Mucosa of rectum (tissue), 2 donors: ENCODE measurements at regions not wholly inside any gene's neighbourhood (a gene's known extent, or its start where the extent isn't known, plus 50 kb on each side); places are given as distances from the start of the nearest gene placed in this dataset.

Experiments used
- H3K27ac ChIP-seq, 2 donors: one replicate each; pipeline ENCODE4 v1.7.0; 2013; ENCODE audit warnings: inconsistent platforms in 2 of 2, low read depth in 2 of 2, low read length in 2 of 2
- H3K27me3 ChIP-seq, 2 donors: one replicate each; pipeline ENCODE4 v1.7.0; 2013; ENCODE audit warnings: low read length in 2 of 2; ENCODE audit not compliant: control insufficient read depth in 2 of 2, insufficient read depth in 2 of 2
- H3K36me3 ChIP-seq, 2 donors: one replicate each; pipeline ENCODE4 v1.7.0; 2013; ENCODE audit warnings: low read length in 2 of 2; ENCODE audit not compliant: control insufficient read depth in 2 of 2, insufficient read depth in 2 of 2
- H3K4me1 ChIP-seq, 2 donors: one replicate each; pipeline ENCODE4 v1.7.0; 2013; ENCODE audit warnings: low read length in 2 of 2, mild to moderate bottlenecking in 1 of 2; ENCODE audit not compliant: control insufficient read depth in 2 of 2, insufficient read depth in 2 of 2
- H3K4me3 ChIP-seq, 2 donors: one replicate each; pipeline ENCODE4 v1.7.0; 2013; ENCODE audit warnings: low read length in 2 of 2
- H3K9ac ChIP-seq, 2 donors: one replicate each; pipeline ENCODE4 v1.7.0; 2013; ENCODE audit warnings: low read length in 2 of 2, low read depth in 1 of 2, mild to moderate bottlenecking in 1 of 2
- H3K9me3 ChIP-seq, 2 donors: one replicate each; pipeline ENCODE4 v1.7.0; 2013; ENCODE audit warnings: low read length in 2 of 2; ENCODE audit not compliant: control insufficient read depth in 2 of 2
- donor health status: healthy.
- donor health status: Normal muscosa, but diverticular disease.

- Histone ChIP-seq H3K4me3 (no peak overlapping the region), H3K4me1 (peaks cover 0 to 15% of the 10 kb centered on the region in 2 donors), H3K27me3 (no peaks in the 10 kb centered on the region), H3K36me3 (no peaks in the 10 kb centered on the region), H3K27ac (peak overlapping the region; percentile 48 to 81), H3K9me3 (no peaks in the 10 kb centered on the region), H3K9ac (peak overlapping the region in 1 of 2 donors; percentile 63)
These were observed 254.6 kb downstream of the SPRY2 start for GRCh38 chr13:80086304-80086721.

- Histone ChIP-seq H3K4me3 (peak overlapping the region in 1 of 2 donors; percentile 4), H3K4me1 (peaks cover 0 to 15% of the 10 kb centered on the region in 2 donors), H3K9me3 (no peaks in the 10 kb centered on the region), H3K27me3 (no peaks in the 10 kb centered on the region), H3K9ac (no peak overlapping the region), H3K27ac (peak overlapping the region; percentile 12 to 57), H3K36me3 (no peaks in the 10 kb centered on the region)
These were observed 256.9 kb downstream of the SPRY2 start for GRCh38 chr13:80083853-80084676.

- Histone ChIP-seq H3K27ac (peak overlapping the region; percentile 12 to 57), H3K4me1 (peaks cover 0 to 15% of the 10 kb centered on the region in 2 donors), H3K27me3 (no peaks in the 10 kb centered on the region), H3K9ac (no peak overlapping the region), H3K9me3 (no peaks in the 10 kb centered on the region), H3K4me3 (peak overlapping the region in 1 of 2 donors; percentile 4), H3K36me3 (no peaks in the 10 kb centered on the region)
These were observed 257.7 kb downstream of the SPRY2 start for GRCh38 chr13:80083081-80083852.

- H3K27me3 ChIP-seq: no peaks in the 10 kb centered on the region
- H3K36me3 ChIP-seq: no peaks in the 10 kb centered on the region
- H3K4me1 ChIP-seq: peaks cover 0 to 15% of the 10 kb centered on the region in 2 donors
- no peak overlapping the region for H3K27ac ChIP-seq
- no peak overlapping the region for H3K4me3 ChIP-seq
- H3K9ac ChIP-seq: no peak overlapping the region
- H3K9me3 ChIP-seq: no peaks in the 10 kb centered on the region
These were observed 258.4 kb downstream of the SPRY2 start for GRCh38 chr13:80082396-80083080.

- peaks cover 6 to 9% of the 10 kb centered on the region in 2 donors for H3K4me1 ChIP-seq
- H3K27me3 ChIP-seq: no peaks in the 10 kb centered on the region
- no peaks in the 10 kb centered on the region for H3K36me3 ChIP-seq
- no peak overlapping the region for H3K4me3 ChIP-seq
- no peak overlapping the region for H3K9ac ChIP-seq
- no peaks in the 10 kb centered on the region for H3K9me3 ChIP-seq
- H3K27ac ChIP-seq: no peak overlapping the region
These were observed 266.1 kb downstream of the SPRY2 start for GRCh38 chr13:80074811-80075210.

- Histone ChIP-seq H3K27ac (no peak overlapping the region), H3K27me3 (no peaks in the 10 kb centered on the region), H3K9me3 (no peaks in the 10 kb centered on the region), H3K9ac (no peak overlapping the region), H3K4me3 (no peak overlapping the region), H3K36me3 (no peaks in the 10 kb centered on the region), H3K4me1 (peaks cover 6 to 9% of the 10 kb centered on the region in 2 donors)
These were observed 266.7 kb downstream of the SPRY2 start for GRCh38 chr13:80074143-80074752.

GRCh38 chr13:80072231-80072630 is 268.7 kb downstream of the SPRY2 start:
- H3K9ac ChIP-seq: no peak overlapping the region
- no peak overlapping the region for H3K4me3 ChIP-seq
- H3K27me3 ChIP-seq: no peaks in the 10 kb centered on the region
- H3K4me1 ChIP-seq: peaks cover 6 to 9% of the 10 kb centered on the region in 2 donors
- no peak overlapping the region for H3K27ac ChIP-seq
- no peaks in the 10 kb centered on the region for H3K36me3 ChIP-seq
- H3K9me3 ChIP-seq: no peaks in the 10 kb centered on the region

GRCh38 chr13:80070024-80070703 is 270.8 kb downstream of the SPRY2 start:
- no peaks in the 10 kb centered on the region for H3K27me3 ChIP-seq
- H3K4me3 ChIP-seq: peak overlapping the region in 1 of 2 donors; percentile 46
- peaks cover 6 to 9% of the 10 kb centered on the region in 2 donors for H3K4me1 ChIP-seq
- H3K36me3 ChIP-seq: no peaks in the 10 kb centered on the region
- no peaks in the 10 kb centered on the region for H3K9me3 ChIP-seq
- peak overlapping the region; percentile 31 to 45 for H3K27ac ChIP-seq
- peak overlapping the region in 1 of 2 donors; percentile 31 for H3K9ac ChIP-seq

- no peak overlapping the region for H3K9ac ChIP-seq
- no peaks in the 10 kb centered on the region for H3K9me3 ChIP-seq
- no peak overlapping the region for H3K4me3 ChIP-seq
- no peaks in the 10 kb centered on the region for H3K36me3 ChIP-seq
- peaks cover 5 to 6% of the 10 kb centered on the region in 2 donors for H3K4me1 ChIP-seq
- H3K27ac ChIP-seq: no peak overlapping the region
- no peaks in the 10 kb centered on the region for H3K27me3 ChIP-seq
These were observed 271.6 kb downstream of the SPRY2 start for GRCh38 chr13:80069374-80069773.
